ENCODE measurements at regions not wholly inside any gene's neighbourhood (a gene's known extent, or its start where the extent isn't known, plus 50 kb on each side); places are given as distances from the start of the nearest gene placed in this dataset.

DNA sequence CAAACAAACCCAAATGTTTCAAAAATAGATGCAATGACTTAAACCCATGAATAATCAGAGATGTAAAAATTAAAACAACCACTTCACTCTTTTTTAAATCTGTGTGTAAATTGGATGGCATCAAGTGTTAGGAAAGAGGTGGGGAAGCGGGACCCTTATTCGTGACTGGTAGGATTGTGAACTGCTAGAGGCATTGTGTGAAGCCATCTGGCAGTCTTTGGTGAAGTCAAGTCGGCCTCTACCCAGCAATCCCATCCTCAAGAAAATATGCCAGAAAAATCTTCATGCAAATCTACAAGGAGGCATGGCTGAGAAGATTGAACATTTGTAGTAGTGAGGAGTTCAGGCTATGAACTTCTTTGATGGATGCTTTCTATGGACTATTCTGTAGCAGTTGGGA, 114.6 kb upstream of the C11orf87 start:
- ChIA-PET POLR2A (no interaction called here), CTCF (no interaction called here)
- no peak for DNase-seq (ENCODE audit: extremely low spot score)
- no peak for TF ChIP-seq FOXK2 (IDR thresholded peaks at IDR 0.05)
- no peak for TF ChIP-seq ARNT (IDR thresholded peaks at IDR 0.05)
- no peak for TF ChIP-seq L3MBTL2 (conservative IDR thresholded peaks at IDR 0.05)
- TF ChIP-seq, protein P1, sequence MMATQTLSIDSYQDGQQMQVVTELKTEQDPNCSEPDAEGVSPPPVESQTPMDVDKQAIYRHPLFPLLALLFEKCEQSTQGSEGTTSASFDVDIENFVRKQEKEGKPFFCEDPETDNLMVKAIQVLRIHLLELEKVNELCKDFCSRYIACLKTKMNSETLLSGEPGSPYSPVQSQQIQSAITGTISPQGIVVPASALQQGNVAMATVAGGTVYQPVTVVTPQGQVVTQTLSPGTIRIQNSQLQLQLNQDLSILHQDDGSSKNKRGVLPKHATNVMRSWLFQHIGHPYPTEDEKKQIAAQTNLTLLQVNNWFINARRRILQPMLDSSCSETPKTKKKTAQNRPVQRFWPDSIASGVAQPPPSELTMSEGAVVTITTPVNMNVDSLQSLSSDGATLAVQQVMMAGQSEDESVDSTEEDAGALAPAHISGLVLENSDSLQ (IDR thresholded peaks at IDR 0.05) = no peak

DNA sequence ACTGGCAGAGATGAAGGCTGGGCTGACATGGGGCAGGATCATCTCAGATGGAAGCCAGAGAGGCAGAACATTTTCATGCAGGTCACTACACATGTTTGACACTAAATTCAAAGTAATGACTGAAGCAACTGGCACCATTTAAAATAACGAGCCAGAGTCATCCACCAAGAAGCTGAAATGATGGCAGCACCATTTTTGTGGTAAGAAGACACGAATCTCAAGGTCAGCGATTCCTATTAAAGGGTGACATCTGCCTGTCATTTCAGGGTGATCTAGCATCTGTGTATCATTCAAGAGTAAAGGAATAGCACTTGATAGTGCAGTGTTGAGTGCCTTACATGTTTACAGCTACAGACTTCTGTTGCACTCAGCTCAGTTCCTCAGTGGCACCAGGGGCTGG, 113.4 kb upstream of the C11orf87 start:
- ChIA-PET POLR2A (no interaction called here), CTCF (no interaction called here)
- TF ChIP-seq ZNF384 (IDR thresholded peaks at IDR 0.05) (no peak), NFRKB (IDR thresholded peaks at IDR 0.05) (no peak), FOXK2 (IDR thresholded peaks at IDR 0.05) (no peak), HDGF (IDR thresholded peaks at IDR 0.05; ENCODE audit: borderline replicate concordance) (no peak), TARDBP (IDR thresholded peaks at IDR 0.05) (no peak), LEF1 (IDR thresholded peaks at IDR 0.05; ENCODE audit: borderline replicate concordance) (no peak), BHLHE40 (IDR thresholded peaks at IDR 0.05; ENCODE audit: borderline replicate concordance) (no peak), FOXM1 (IDR thresholded peaks at IDR 0.05; ENCODE audit: borderline replicate concordance) (no peak), ARNT (IDR thresholded peaks at IDR 0.05) (no peak), FOXA1 (IDR thresholded peaks at IDR 0.05) (no peak), SUZ12 (IDR thresholded peaks at IDR 0.05) (no peak), L3MBTL2 (conservative IDR thresholded peaks at IDR 0.05) (no peak)
- TF ChIP-seq, protein P1 (IDR thresholded peaks at IDR 0.05) = no peak
- DNase-seq (ENCODE audit: extremely low spot score) = no peak

DNA sequence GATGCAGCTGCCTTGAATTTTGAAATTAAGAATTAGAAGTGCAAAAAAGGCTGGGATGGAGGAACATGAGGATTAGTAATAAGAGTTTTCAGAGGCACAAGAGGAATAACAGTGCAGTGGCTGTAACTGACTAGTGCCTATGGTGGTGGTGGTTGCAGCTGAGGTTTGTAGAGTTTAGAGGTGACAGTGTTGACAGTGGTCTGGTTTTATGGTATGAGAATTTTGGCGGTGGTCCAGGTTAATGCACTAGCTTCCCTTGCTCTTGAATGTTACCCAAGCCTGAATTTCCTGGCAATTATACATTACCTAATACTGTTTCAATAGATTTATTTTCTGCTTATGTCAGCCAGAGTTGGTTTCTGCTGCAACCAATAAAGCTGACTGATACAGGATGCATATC, 112.8 kb upstream of the C11orf87 start:
- ChIA-PET CTCF (no interaction called here), POLR2A (no interaction called here)
- TF ChIP-seq TARDBP (IDR thresholded peaks at IDR 0.05) = no peak
- TF ChIP-seq L3MBTL2 (conservative IDR thresholded peaks at IDR 0.05) = no peak
- TF ChIP-seq ELF4 (IDR thresholded peaks at IDR 0.05) = no peak
- no peak for TF ChIP-seq FOXA1 (IDR thresholded peaks at IDR 0.05)
- TF ChIP-seq FOXK2 (IDR thresholded peaks at IDR 0.05) = no peak
- no peak for TF ChIP-seq LEF1 (IDR thresholded peaks at IDR 0.05; ENCODE audit: borderline replicate concordance)
- no peak for TF ChIP-seq HDGF (IDR thresholded peaks at IDR 0.05; ENCODE audit: borderline replicate concordance)
- TF ChIP-seq, protein P1 (IDR thresholded peaks at IDR 0.05) = no peak
- no peak for TF ChIP-seq BHLHE40 (IDR thresholded peaks at IDR 0.05; ENCODE audit: borderline replicate concordance)
- no peak for TF ChIP-seq FOXM1 (IDR thresholded peaks at IDR 0.05; ENCODE audit: borderline replicate concordance)
- no peak for TF ChIP-seq SUZ12 (IDR thresholded peaks at IDR 0.05)
- no peak for TF ChIP-seq SP1 (IDR thresholded peaks at IDR 0.05)
- TF ChIP-seq ARNT (IDR thresholded peaks at IDR 0.05) = no peak
- no peak for TF ChIP-seq NFRKB (IDR thresholded peaks at IDR 0.05)
- TF ChIP-seq CTBP1 (IDR thresholded peaks at IDR 0.05; ENCODE audit: borderline replicate concordance) = no peak
- no peak for DNase-seq (ENCODE audit: extremely low spot score)

DNA sequence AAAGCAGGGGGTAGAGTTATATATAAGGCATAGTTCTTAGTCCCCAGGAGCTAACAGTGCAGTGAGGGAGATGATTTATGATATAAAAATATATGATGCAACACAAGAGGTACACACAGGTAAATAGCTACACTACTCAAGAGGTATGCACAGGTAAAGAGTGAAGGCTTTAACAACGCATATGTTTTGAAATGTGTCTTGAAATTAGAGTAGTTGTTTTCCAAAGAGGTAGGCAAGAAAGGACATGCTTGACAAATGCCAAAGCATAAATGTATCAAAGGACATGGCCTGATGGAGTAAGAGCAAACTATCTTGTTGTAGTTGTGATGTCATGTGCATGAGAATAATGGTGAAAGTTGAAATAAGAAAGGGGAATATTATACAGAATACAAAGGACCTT, 104.3 kb upstream of the C11orf87 start:
- POLR2A ChIA-PET = no interaction called here

DNA sequence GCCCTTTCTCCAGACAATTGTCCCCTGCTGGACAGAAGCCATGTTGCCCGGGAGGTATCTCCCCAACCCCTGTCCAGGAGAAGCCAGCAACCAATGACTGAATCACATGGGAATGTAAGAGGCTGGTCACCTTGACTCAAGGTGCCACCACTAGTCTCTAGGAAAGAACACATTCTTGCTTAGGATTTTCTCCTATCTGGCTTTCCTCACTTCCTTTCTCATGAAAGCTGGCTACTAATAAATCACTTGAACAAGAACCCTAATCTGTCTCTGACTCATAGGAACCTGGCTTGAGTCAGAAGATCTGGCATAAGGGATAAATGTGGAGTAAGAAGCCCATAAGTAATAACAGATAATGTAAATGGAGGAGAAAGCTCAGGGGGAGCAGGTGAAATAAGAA, 101.4 kb upstream of the C11orf87 start:
- ChIA-PET CTCF (no interaction called here), POLR2A (no interaction called here)
- TF ChIP-seq ELF4 (IDR thresholded peaks at IDR 0.05) = no peak
- TF ChIP-seq ARNT (IDR thresholded peaks at IDR 0.05) = no peak
- no peak for TF ChIP-seq NFRKB (IDR thresholded peaks at IDR 0.05)
- no peak for TF ChIP-seq FOXK2 (IDR thresholded peaks at IDR 0.05)
- TF ChIP-seq L3MBTL2 (conservative IDR thresholded peaks at IDR 0.05) = no peak
- TF ChIP-seq SP1 (IDR thresholded peaks at IDR 0.05) = no peak
- no peak for TF ChIP-seq SUZ12 (IDR thresholded peaks at IDR 0.05)
- TF ChIP-seq, protein P1 (IDR thresholded peaks at IDR 0.05) = no peak
- no peak for TF ChIP-seq CTBP1 (IDR thresholded peaks at IDR 0.05; ENCODE audit: borderline replicate concordance)
- TF ChIP-seq FOXA1 (IDR thresholded peaks at IDR 0.05) = no peak
- TF ChIP-seq LEF1 (IDR thresholded peaks at IDR 0.05; ENCODE audit: borderline replicate concordance) = no peak
- TF ChIP-seq BHLHE40 (IDR thresholded peaks at IDR 0.05; ENCODE audit: borderline replicate concordance) = no peak
- no peak for TF ChIP-seq TARDBP (IDR thresholded peaks at IDR 0.05)
- DNase-seq (ENCODE audit: extremely low spot score) = no peak

More for the DNA sequence above, 104.3 kb upstream of the C11orf87 start:
- no peak for TF ChIP-seq FOXM1 (IDR thresholded peaks at IDR 0.05; ENCODE audit: borderline replicate concordance)
- no peak for TF ChIP-seq ZNF384 (IDR thresholded peaks at IDR 0.05)
- no peak for TF ChIP-seq L3MBTL2 (conservative IDR thresholded peaks at IDR 0.05)
- no peak for TF ChIP-seq NFRKB (IDR thresholded peaks at IDR 0.05)
- no peak for TF ChIP-seq CTBP1 (IDR thresholded peaks at IDR 0.05; ENCODE audit: borderline replicate concordance)
- CTCF ChIA-PET = no interaction called here
- no peak for DNase-seq (ENCODE audit: extremely low spot score)

DNA sequence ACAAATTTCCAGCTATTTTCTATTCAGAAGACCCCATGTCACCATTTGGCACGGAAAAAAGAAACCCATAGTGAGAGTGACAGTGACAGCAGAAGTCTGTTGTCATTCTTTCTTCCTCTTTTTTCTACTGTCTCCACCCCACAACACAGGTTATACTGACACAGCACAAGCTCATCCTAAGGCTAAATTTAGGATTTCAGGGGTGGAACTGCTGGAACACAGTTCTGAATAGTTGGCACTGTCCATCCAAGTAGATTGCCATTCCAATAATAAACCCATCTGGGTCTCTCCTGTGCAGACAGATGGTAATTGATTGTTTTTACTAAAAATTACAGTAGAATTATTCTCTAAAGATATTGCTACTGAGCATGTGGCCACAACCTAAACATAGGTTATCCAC, 95.2 kb upstream of the C11orf87 start:
- CTCF ChIA-PET = no interaction called here
- no peak for DNase-seq (ENCODE audit: extremely low spot score)
- no peak for TF ChIP-seq SUZ12 (IDR thresholded peaks at IDR 0.05)
- no peak for TF ChIP-seq LEF1 (IDR thresholded peaks at IDR 0.05; ENCODE audit: borderline replicate concordance)
- TF ChIP-seq FOXA1 (IDR thresholded peaks at IDR 0.05) = no peak
- TF ChIP-seq ELF4 (IDR thresholded peaks at IDR 0.05) = no peak
- no peak for TF ChIP-seq ARNT (IDR thresholded peaks at IDR 0.05)
- TF ChIP-seq SP1 (IDR thresholded peaks at IDR 0.05) = no peak
- no peak for TF ChIP-seq ZNF384 (IDR thresholded peaks at IDR 0.05)
- POLR2A ChIA-PET = no interaction called here
